Trophoblast cell (in vitro differentiated cells and primary cell): ENCODE measurements at regions not wholly inside any gene's neighbourhood (a gene's known extent, or its start where the extent isn't known, plus 50 kb on each side); places are given as distances from the start of the nearest gene placed in this dataset.

Experiments
- DNase-seq, 2 donors: peaks; one replicate each; pipeline ENCODE4 v3.0.0-alpha.2; 2016
- H2AFZ ChIP-seq: 2 replicates; pipeline ENCODE4 v1.6.1; 2013; ENCODE audit warnings: low read length, moderate library complexity, mild to moderate bottlenecking; ENCODE audit not compliant: insufficient read depth, poor library complexity
- H2AK5ac ChIP-seq: 2 replicates; pipeline ENCODE4 v1.6.1; 2013; ENCODE audit warnings: mild to moderate bottlenecking, low read length
- H2BK120ac ChIP-seq: 2 replicates; pipeline ENCODE4 v1.6.1; 2013; ENCODE audit warnings: low read length, mild to moderate bottlenecking, moderate library complexity; ENCODE audit not compliant: insufficient read depth, poor library complexity
- H2BK12ac ChIP-seq: 2 replicates; pipeline ENCODE4 v1.6.1; 2013; ENCODE audit warnings: mild to moderate bottlenecking, low read length, moderate library complexity
- H2BK5ac ChIP-seq: 2 replicates; pipeline ENCODE4 v1.6.1; 2013; ENCODE audit warnings: low read length, low read depth, moderate library complexity, mild to moderate bottlenecking; ENCODE audit not compliant: poor library complexity
- H3K14ac ChIP-seq: 2 replicates; pipeline ENCODE4 v1.6.1; 2013; ENCODE audit warnings: mild to moderate bottlenecking, low read length
- H3K18ac ChIP-seq: 2 replicates; pipeline ENCODE4 v1.6.1; 2013; ENCODE audit warnings: mild to moderate bottlenecking, low read length
- H3K23ac ChIP-seq: 2 replicates; pipeline ENCODE4 v1.6.1; 2013; ENCODE audit warnings: low read length
- H3K27ac ChIP-seq: 2 replicates; pipeline ENCODE4 v1.5.1; 2013; ENCODE audit warnings: low read depth, mild to moderate bottlenecking, inconsistent platforms, low read length, moderate library complexity
- H3K27me3 ChIP-seq: 2 replicates; pipeline ENCODE4 v1.6.1; 2013; ENCODE audit warnings: inconsistent platforms, mild to moderate bottlenecking, low read length, moderate library complexity; ENCODE audit not compliant: insufficient read depth
- H3K36me3 ChIP-seq, 2 experiments: 1 replicate in 1 of 2; 2 replicates in 1 of 2; pipeline ENCODE4 v1.6.1; 2013; ENCODE audit warnings: low read length in 2 of 2, mild to moderate bottlenecking in 2 of 2, moderate library complexity in 1 of 2; ENCODE audit not compliant: insufficient read depth in 2 of 2, control insufficient read depth in 1 of 2
- H3K4ac ChIP-seq: 2 replicates; pipeline ENCODE4 v1.6.1; 2013; ENCODE audit warnings: low read depth, mild to moderate bottlenecking, low read length, moderate library complexity
- H3K4me1 ChIP-seq, 2 experiments: 1 replicate in 1 of 2; 2 replicates in 1 of 2; pipeline ENCODE4 v1.6.1; 2013; ENCODE audit warnings: low read length in 2 of 2, mild to moderate bottlenecking in 2 of 2, moderate library complexity in 1 of 2; ENCODE audit not compliant: insufficient read depth in 2 of 2, control insufficient read depth in 1 of 2
- H3K4me2 ChIP-seq: 2 replicates; pipeline ENCODE4 v1.6.1; 2013; ENCODE audit warnings: inconsistent platforms, mild to moderate bottlenecking, low read length, moderate library complexity
- H3K4me3 ChIP-seq: 2 replicates; pipeline ENCODE4 v1.5.1; 2013; ENCODE audit warnings: mild to moderate bottlenecking, low read depth, low read length, inconsistent platforms
- H3K79me1 ChIP-seq: one replicate; pipeline ENCODE4 v1.6.1; 2013; ENCODE audit warnings: low read length
- H3K79me2 ChIP-seq: 2 replicates; pipeline ENCODE4 v1.6.1; 2013; ENCODE audit warnings: low read length, mild to moderate bottlenecking; ENCODE audit not compliant: control insufficient read depth, insufficient read depth, poor library complexity
- H3K9ac ChIP-seq: 2 replicates; pipeline ENCODE4 v1.6.1; 2013; ENCODE audit warnings: mild to moderate bottlenecking, low read length
- H3K9me3 ChIP-seq: 2 replicates; pipeline ENCODE4 v1.6.1; 2013; ENCODE audit warnings: low read depth, mild to moderate bottlenecking, control low read depth, inconsistent platforms, low read length; ENCODE audit not compliant: insufficient read depth
- H4K12ac ChIP-seq: 2 replicates; pipeline ENCODE4 v1.6.1; 2013; ENCODE audit warnings: low read depth, mild to moderate bottlenecking, low read length, moderate library complexity
- H4K8ac ChIP-seq: 2 replicates; pipeline ENCODE4 v1.6.1; 2013; ENCODE audit warnings: low read depth, mild to moderate bottlenecking, low read length, moderate library complexity
- H4K91ac ChIP-seq: one replicate; pipeline ENCODE4 v1.6.1; 2013; ENCODE audit warnings: low read depth, mild to moderate bottlenecking, low read length, moderate library complexity
- WGBS: extraction: QIAGEN DNeasy Blood & Tissue Kit; methylation state at CpG from one replicate; pipeline ENCODE4 v1.1.7; 2013; ENCODE audit warnings: missing lambda C conversion rate; ENCODE audit not compliant: insufficient read length, insufficient coverage; ENCODE audit errors: extremely low coverage; 5-methylcytosine and 5-hydroxymethylcytosine counted together

GRCh38 chr2:75865702-75866101 is 155.0 kb upstream of the GCFC2 start:
- no peak overlapping the region for H2BK12ac ChIP-seq
- H3K14ac ChIP-seq: no peak overlapping the region
- H3K27ac ChIP-seq: no peak overlapping the region
- no peak overlapping the region for H2AK5ac ChIP-seq
- H4K91ac ChIP-seq: no peak overlapping the region
- no peak for DNase-seq
- no peaks in the 10 kb centered on the region for H3K27me3 ChIP-seq
- H3K4ac ChIP-seq: no peak overlapping the region
- no peak overlapping the region for H3K9ac ChIP-seq
- H3K79me1 ChIP-seq: no peaks in the 10 kb centered on the region
- H3K9me3 ChIP-seq: no peaks in the 10 kb centered on the region
- no peaks in the 10 kb centered on the region for H3K36me3 ChIP-seq
- no peak overlapping the region for H2BK120ac ChIP-seq
- H3K4me1 ChIP-seq: no peaks in the 10 kb centered on the region
- H4K12ac ChIP-seq: no peak overlapping the region
- no peak overlapping the region for H3K18ac ChIP-seq
- H3K4me2 ChIP-seq: no peak overlapping the region
- H3K23ac ChIP-seq: no peak overlapping the region
- H3K79me2 ChIP-seq: no peaks in the 10 kb centered on the region
- H2BK5ac ChIP-seq: no peak overlapping the region
- no CpG with 5 or more reads among the region's 8 CpGs for WGBS
- H2AFZ ChIP-seq: no peak overlapping the region
- H4K8ac ChIP-seq: no peak overlapping the region
- no peak overlapping the region for H3K4me3 ChIP-seq

DNA sequence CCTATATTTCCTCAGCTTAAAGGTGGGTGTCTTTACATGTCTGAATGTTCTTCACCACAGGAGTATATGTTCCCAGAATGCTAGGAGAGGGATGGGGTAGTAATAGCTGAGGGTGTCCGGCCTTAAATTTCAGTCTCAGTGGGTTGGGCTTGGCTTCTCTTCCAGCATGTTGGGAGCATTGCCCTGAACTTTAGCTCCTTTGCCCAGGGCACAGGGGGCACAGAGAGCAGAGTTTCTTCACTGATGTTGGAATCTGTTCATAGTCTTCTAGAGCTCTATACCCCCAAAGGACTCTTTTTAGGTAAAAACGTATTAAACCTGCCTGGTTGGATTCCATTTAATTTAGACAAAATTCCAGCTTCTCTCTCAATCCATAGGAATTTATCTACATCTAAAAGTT is 154.4 kb upstream of the GCFC2 start:
- H4K91ac ChIP-seq: no peak overlapping the region
- H3K9ac ChIP-seq: no peak overlapping the region
- WGBS: no CpG with 5 or more reads among the region's 2 CpGs

DNA sequence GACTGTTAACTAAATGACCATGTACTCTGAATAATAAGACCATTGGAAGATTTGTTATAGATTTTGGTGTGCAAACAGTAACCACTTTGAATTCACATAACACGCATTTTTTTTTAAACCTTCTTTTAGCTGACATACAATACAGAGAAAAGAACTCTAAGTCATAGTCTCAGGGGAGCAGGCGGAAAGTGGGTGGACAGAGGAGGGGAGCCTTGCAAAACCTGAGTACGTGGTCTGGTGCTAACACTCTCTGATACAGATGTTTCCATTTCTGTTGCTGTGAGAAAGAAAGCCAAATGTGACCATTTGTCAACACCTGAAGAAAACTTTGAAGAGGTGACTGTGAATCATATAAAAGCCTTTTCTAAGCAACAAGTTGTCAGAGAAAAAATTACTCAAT is 151.8 kb upstream of the GCFC2 start:
- H4K12ac ChIP-seq: no peak overlapping the region
- H3K4me1 ChIP-seq: no peaks in the 10 kb centered on the region
- H3K18ac ChIP-seq: no peak overlapping the region
- no peak overlapping the region for H3K27ac ChIP-seq
- H4K8ac ChIP-seq: no peak overlapping the region
- no peak overlapping the region for H3K4ac ChIP-seq
- DNase-seq: no peak
- no peaks in the 10 kb centered on the region for H3K36me3 ChIP-seq
- H2AFZ ChIP-seq: no peak overlapping the region
- H4K91ac ChIP-seq: no peak overlapping the region
- no peak overlapping the region for H3K4me3 ChIP-seq
- no peaks in the 10 kb centered on the region for H3K9me3 ChIP-seq
- H2AK5ac ChIP-seq: no peak overlapping the region
- no peak overlapping the region for H2BK12ac ChIP-seq
- H3K4me2 ChIP-seq: no peak overlapping the region
- peak overlapping the region; percentile 21 for H3K23ac ChIP-seq
- no peak overlapping the region for H2BK120ac ChIP-seq
- no CpG with 5 or more reads among the region's 3 CpGs for WGBS
- no peaks in the 10 kb centered on the region for H3K79me2 ChIP-seq
- H3K9ac ChIP-seq: no peak overlapping the region
- no peaks in the 10 kb centered on the region for H3K79me1 ChIP-seq
- no peak overlapping the region for H3K14ac ChIP-seq
- H2BK5ac ChIP-seq: no peak overlapping the region
- no peaks in the 10 kb centered on the region for H3K27me3 ChIP-seq

More for the DNA sequence above, 154.4 kb upstream of the GCFC2 start:
- Histone ChIP-seq H3K4me1 (no peaks in the 10 kb centered on the region), H3K4me2 (no peak overlapping the region), H3K27ac (no peak overlapping the region), H2BK12ac (no peak overlapping the region), H3K4me3 (no peak overlapping the region), H2AFZ (no peak overlapping the region), H3K36me3 (no peaks in the 10 kb centered on the region), H2BK120ac (no peak overlapping the region), H3K79me2 (no peaks in the 10 kb centered on the region), H2BK5ac (no peak overlapping the region), H4K8ac (no peak overlapping the region), H3K79me1 (no peaks in the 10 kb centered on the region), H3K18ac (no peak overlapping the region), H3K27me3 (no peaks in the 10 kb centered on the region), H3K4ac (no peak overlapping the region), H4K12ac (no peak overlapping the region), H2AK5ac (no peak overlapping the region), H3K9me3 (no peaks in the 10 kb centered on the region), H3K14ac (no peak overlapping the region), H3K23ac (no peak overlapping the region)
- peak in 1 of 2 donors; percentile 50 for DNase-seq

- H3K14ac ChIP-seq: no peak overlapping the region
- DNase-seq: no peak
These were observed 142.7 kb upstream of the GCFC2 start for GRCh38 chr2:75853436-75853835.

More at GRCh38 chr2:75853436-75853835, 142.7 kb upstream of the GCFC2 start:
- H4K91ac ChIP-seq: no peak overlapping the region
- no peak overlapping the region for H4K8ac ChIP-seq
- H3K23ac ChIP-seq: no peak overlapping the region
- no peak overlapping the region for H3K4ac ChIP-seq
- H3K36me3 ChIP-seq: no peaks in the 10 kb centered on the region
- H3K79me2 ChIP-seq: no peaks in the 10 kb centered on the region
- no peak overlapping the region for H3K4me2 ChIP-seq
- no peak overlapping the region for H2BK12ac ChIP-seq
- no peaks in the 10 kb centered on the region for H3K4me1 ChIP-seq
- H3K4me3 ChIP-seq: no peak overlapping the region
- no peak overlapping the region for H3K9ac ChIP-seq
- H2AFZ ChIP-seq: no peak overlapping the region
- H3K79me1 ChIP-seq: no peaks in the 10 kb centered on the region
- no peak overlapping the region for H2AK5ac ChIP-seq
- no peaks in the 10 kb centered on the region for H3K27me3 ChIP-seq
- H4K12ac ChIP-seq: no peak overlapping the region
- no peak overlapping the region for H2BK5ac ChIP-seq
- H3K18ac ChIP-seq: no peak overlapping the region
- H3K27ac ChIP-seq: no peak overlapping the region
- H2BK120ac ChIP-seq: no peak overlapping the region
- peaks cover 5% of the 10 kb centered on the region for H3K9me3 ChIP-seq
